ENCODE measurements at regions not wholly inside any gene's neighbourhood (a gene's known extent, or its start where the extent isn't known, plus 50 kb on each side); places are given as distances from the start of the nearest gene placed in this dataset.

DNA sequence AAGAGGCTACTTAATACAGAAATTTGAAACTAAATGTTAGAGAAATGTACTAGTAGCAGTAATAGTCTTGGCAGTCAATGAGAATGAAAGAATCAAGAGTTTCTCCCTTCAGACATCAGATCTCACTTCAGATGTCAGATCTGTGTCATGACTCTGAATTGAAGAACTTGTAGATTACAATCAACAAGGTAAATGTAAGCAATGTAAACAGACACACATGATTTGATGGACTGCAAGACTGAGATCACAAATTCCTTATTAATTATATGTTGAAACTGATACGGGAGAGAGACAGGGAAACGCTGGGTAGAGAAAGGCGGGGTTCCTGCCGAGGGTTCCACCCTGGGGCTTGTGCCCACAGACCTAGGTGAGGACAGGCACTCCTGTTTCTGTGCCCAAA lies 65.5 kb upstream of the HHIP start:
- no peak overlapping the region for H3K4me3 ChIP-seq (replicated peaks; ENCODE audit: low read depth, low read length)
- H3K27me3 ChIP-seq (replicated peaks; ENCODE audit: control insufficient read depth, insufficient read depth, low read length): no peaks in the 10 kb centered on the region
- DNase-seq (ENCODE audit: extremely low read depth, insufficient read length): no peak
- H3K36me3 ChIP-seq (ENCODE audit: control insufficient read depth, insufficient read depth, low read length): no peaks in the 10 kb centered on the region
- TF ChIP-seq, protein P1, sequence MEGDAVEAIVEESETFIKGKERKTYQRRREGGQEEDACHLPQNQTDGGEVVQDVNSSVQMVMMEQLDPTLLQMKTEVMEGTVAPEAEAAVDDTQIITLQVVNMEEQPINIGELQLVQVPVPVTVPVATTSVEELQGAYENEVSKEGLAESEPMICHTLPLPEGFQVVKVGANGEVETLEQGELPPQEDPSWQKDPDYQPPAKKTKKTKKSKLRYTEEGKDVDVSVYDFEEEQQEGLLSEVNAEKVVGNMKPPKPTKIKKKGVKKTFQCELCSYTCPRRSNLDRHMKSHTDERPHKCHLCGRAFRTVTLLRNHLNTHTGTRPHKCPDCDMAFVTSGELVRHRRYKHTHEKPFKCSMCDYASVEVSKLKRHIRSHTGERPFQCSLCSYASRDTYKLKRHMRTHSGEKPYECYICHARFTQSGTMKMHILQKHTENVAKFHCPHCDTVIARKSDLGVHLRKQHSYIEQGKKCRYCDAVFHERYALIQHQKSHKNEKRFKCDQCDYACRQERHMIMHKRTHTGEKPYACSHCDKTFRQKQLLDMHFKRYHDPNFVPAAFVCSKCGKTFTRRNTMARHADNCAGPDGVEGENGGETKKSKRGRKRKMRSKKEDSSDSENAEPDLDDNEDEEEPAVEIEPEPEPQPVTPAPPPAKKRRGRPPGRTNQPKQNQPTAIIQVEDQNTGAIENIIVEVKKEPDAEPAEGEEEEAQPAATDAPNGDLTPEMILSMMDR (IDR thresholded peaks at IDR 0.05; ENCODE audit: insufficient read depth, low read length, poor library complexity, severe bottlenecking): no peak

DNA sequence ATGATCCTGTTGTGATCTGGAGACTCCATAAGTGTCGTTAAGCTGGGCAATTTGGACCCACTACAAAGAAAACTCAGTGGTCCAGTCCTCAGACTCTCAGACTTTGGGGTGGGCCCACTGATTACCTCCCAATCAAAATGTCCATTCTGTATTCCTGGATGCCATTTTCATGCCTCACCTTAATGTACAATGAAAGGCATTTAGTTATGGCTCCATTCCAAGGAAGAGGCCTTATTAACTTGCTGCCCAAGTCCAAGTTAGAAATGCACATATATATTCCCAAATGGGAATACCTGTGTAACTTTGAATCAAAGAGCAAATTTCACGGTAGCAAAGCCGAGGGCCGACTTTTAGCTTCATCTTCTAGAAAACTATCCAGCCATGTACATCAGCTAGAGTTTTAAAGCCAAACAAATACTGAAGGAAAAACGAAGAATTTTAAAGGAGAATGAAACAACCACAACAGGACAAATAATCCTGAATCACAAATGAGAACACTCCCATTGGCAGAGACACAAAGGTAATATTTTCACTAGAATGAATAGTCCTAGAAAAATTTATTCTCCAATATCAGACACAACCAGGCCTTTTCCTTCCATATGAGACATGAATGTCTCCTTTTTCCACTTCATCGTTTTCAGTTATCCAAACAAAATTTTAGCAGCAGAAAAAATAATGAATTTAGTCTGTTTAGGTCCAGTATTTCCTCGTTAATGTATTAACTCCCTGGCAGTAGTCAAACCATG lies 63.7 kb upstream of the HHIP start:
- Histone ChIP-seq H3K27me3 (replicated peaks; ENCODE audit: control insufficient read depth, insufficient read depth, low read length) (no peaks in the 10 kb centered on the region), H3K36me3 (ENCODE audit: control insufficient read depth, insufficient read depth, low read length) (no peaks in the 10 kb centered on the region), H3K4me3 (replicated peaks; ENCODE audit: low read depth, low read length) (no peak overlapping the region)
- DNase-seq (ENCODE audit: extremely low read depth, insufficient read length): no peak
- TF ChIP-seq, protein P1 (IDR thresholded peaks at IDR 0.05; ENCODE audit: insufficient read depth, low read length, poor library complexity, severe bottlenecking): no peak

DNA sequence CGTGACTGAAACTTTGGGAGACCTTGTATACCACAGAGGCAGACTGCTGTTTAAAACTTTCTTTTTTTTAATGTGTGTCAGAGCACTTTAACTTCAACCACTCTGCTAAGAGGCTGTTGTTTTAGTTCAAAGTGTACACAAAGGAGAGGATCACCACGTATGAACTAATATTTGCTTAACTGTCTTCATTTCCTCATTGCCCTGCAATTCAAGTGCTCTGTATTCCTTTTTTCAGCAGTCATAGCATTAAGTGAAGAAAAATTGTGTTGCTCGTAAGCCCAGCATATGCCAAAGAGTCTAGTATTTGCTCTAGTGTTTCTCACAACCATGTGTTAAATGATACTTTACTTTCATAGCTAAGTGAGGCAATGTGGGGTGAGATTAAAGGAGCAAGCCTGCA lies 63.0 kb upstream of the HHIP start:
- Histone ChIP-seq H3K36me3 (ENCODE audit: control insufficient read depth, insufficient read depth, low read length) (no peaks in the 10 kb centered on the region), H3K4me3 (replicated peaks; ENCODE audit: low read depth, low read length) (no peak overlapping the region), H3K27me3 (replicated peaks; ENCODE audit: control insufficient read depth, insufficient read depth, low read length) (no peaks in the 10 kb centered on the region)
- no peak for DNase-seq (ENCODE audit: extremely low read depth, insufficient read length)
- TF ChIP-seq, protein P1 (IDR thresholded peaks at IDR 0.05; ENCODE audit: insufficient read depth, low read length, poor library complexity, severe bottlenecking): no peak

DNA sequence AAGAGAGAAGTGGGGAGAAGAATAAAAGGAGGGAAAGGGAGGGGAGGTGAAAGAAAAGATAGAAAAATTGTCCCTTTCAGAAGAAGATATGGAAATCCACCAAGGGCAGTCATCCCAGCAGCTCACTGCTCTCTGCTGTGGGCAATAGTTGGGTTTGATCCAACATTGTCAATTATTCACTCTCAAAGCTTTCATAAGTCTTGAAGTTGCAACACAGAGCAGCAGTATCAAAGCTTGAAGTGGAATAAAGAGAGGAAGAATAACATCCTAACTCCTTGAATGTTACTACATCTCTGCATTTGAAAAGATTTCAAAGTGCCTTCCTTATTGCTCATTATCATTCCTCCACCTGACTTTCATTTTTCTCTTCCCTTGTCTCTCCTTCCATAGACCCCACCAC lies 62.3 kb upstream of the HHIP start:
- no peak overlapping the region for H3K4me3 ChIP-seq (replicated peaks; ENCODE audit: low read depth, low read length)
- no peak for DNase-seq (ENCODE audit: extremely low read depth, insufficient read length)
- no peaks in the 10 kb centered on the region for H3K27me3 ChIP-seq (replicated peaks; ENCODE audit: control insufficient read depth, insufficient read depth, low read length)
- TF ChIP-seq, protein P1 (IDR thresholded peaks at IDR 0.05; ENCODE audit: insufficient read depth, low read length, poor library complexity, severe bottlenecking): no peak
- H3K36me3 ChIP-seq (ENCODE audit: control insufficient read depth, insufficient read depth, low read length): no peaks in the 10 kb centered on the region

DNA sequence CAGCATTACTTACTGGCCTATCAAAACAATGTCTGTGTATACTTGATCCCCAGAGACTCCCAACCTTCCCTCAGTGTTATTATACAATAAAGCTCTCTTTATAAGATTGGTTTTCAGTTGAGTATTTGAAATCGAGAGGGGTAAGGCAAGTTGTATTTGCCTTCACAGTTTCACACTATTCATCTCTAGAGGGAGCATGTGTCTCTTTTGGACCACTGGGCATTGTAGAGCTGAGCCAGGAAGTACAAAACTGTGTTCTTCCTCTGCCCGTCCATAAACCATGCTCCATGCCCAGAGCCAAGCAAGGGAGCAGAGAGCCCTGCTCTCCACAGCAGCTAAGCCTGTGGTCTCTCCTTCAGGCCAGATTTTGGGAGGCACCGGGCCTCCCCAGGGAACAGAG lies 61.5 kb upstream of the HHIP start:
- no peak for DNase-seq (ENCODE audit: extremely low read depth, insufficient read length)
- Histone ChIP-seq H3K36me3 (ENCODE audit: control insufficient read depth, insufficient read depth, low read length) (no peaks in the 10 kb centered on the region), H3K27me3 (replicated peaks; ENCODE audit: control insufficient read depth, insufficient read depth, low read length) (no peaks in the 10 kb centered on the region), H3K4me3 (replicated peaks; ENCODE audit: low read depth, low read length) (no peak overlapping the region)
- TF ChIP-seq, protein P1 (IDR thresholded peaks at IDR 0.05; ENCODE audit: insufficient read depth, low read length, poor library complexity, severe bottlenecking): peak; percentile 10

DNA sequence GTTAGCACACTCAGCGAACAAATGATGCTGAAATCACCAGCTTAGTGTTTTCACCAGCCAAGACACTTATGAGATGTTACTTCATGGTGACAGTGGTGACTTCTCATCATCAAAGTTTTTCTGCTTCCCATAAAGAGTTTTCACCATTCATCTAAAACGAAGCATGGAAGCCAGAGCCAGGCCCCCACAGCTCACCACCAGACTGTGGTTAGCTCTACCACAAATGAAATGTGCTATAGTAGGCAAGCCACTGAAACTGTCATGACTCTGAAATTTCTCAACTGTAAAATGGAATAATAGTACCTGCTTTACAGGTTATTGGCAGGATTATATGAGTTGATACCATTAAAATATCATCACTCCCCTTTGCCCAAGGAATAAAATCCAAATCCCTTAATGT lies 56.4 kb upstream of the HHIP start:
- Histone ChIP-seq H3K36me3 (ENCODE audit: control insufficient read depth, insufficient read depth, low read length) (no peaks in the 10 kb centered on the region), H3K4me3 (replicated peaks; ENCODE audit: low read depth, low read length) (no peak overlapping the region), H3K27me3 (replicated peaks; ENCODE audit: control insufficient read depth, insufficient read depth, low read length) (no peaks in the 10 kb centered on the region)
- DNase-seq (ENCODE audit: extremely low read depth, insufficient read length): no peak
- TF ChIP-seq, protein P1 (IDR thresholded peaks at IDR 0.05; ENCODE audit: insufficient read depth, low read length, poor library complexity, severe bottlenecking): no peak

Data from GM06990 (cell line).